ENCODE measurements at regions not wholly inside any gene's neighbourhood (a gene's known extent, or its start where the extent isn't known, plus 50 kb on each side); places are given as distances from the start of the nearest gene placed in this dataset.

DNA sequence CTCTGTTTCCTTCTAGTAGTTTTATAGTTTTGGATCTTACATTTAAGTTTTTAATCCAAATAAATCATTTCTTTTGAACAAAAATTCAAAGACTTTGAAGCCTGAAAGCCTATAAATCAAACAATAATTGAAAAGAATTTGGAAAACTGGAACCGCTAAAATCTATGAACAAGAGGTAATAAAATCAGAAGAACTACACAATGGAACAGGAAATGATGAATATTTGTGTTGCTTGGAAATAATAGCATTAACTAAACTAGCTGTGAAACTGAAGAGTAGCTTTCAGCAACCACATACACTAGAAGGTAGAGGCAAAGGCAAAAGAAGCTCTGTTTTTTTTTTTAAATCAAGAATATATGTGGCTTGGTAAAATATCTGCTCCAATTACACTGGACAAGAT lies 147.9 kb upstream of the ABI3BP start:
- TF ChIP-seq MYC (IDR thresholded peaks at IDR 0.05; ENCODE audit: borderline replicate concordance, low read length) (no peak), POLR2A (IDR thresholded peaks at IDR 0.05; ENCODE audit: low read length) (no peak), GATA3 (IDR thresholded peaks at IDR 0.05; ENCODE audit: borderline replicate concordance) (no peak), CTCF (IDR thresholded peaks at IDR 0.05) (no peak), EP300 (IDR thresholded peaks at IDR 0.05) (no peak), HDAC2 (IDR thresholded peaks at IDR 0.05) (no peak), CHD4 (IDR thresholded peaks at IDR 0.05; ENCODE audit: borderline replicate concordance) (no peak), ATOH8 (CRISPR knock-in tag; IDR thresholded peaks at IDR 0.05; ENCODE audit: low read depth) (no peak), MAFK (IDR thresholded peaks at IDR 0.05; ENCODE audit: partially characterized antibody) (no peak)
- TF ChIP-seq, protein P1, sequence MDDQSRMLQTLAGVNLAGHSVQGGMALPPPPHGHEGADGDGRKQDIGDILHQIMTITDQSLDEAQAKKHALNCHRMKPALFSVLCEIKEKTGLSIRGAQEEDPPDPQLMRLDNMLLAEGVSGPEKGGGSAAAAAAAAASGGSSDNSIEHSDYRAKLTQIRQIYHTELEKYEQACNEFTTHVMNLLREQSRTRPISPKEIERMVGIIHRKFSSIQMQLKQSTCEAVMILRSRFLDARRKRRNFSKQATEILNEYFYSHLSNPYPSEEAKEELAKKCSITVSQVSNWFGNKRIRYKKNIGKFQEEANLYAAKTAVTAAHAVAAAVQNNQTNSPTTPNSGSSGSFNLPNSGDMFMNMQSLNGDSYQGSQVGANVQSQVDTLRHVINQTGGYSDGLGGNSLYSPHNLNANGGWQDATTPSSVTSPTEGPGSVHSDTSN (IDR thresholded peaks at IDR 0.05) = no peak
- TF ChIP-seq, protein P2, sequence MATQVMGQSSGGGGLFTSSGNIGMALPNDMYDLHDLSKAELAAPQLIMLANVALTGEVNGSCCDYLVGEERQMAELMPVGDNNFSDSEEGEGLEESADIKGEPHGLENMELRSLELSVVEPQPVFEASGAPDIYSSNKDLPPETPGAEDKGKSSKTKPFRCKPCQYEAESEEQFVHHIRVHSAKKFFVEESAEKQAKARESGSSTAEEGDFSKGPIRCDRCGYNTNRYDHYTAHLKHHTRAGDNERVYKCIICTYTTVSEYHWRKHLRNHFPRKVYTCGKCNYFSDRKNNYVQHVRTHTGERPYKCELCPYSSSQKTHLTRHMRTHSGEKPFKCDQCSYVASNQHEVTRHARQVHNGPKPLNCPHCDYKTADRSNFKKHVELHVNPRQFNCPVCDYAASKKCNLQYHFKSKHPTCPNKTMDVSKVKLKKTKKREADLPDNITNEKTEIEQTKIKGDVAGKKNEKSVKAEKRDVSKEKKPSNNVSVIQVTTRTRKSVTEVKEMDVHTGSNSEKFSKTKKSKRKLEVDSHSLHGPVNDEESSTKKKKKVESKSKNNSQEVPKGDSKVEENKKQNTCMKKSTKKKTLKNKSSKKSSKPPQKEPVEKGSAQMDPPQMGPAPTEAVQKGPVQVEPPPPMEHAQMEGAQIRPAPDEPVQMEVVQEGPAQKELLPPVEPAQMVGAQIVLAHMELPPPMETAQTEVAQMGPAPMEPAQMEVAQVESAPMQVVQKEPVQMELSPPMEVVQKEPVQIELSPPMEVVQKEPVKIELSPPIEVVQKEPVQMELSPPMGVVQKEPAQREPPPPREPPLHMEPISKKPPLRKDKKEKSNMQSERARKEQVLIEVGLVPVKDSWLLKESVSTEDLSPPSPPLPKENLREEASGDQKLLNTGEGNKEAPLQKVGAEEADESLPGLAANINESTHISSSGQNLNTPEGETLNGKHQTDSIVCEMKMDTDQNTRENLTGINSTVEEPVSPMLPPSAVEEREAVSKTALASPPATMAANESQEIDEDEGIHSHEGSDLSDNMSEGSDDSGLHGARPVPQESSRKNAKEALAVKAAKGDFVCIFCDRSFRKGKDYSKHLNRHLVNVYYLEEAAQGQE (IDR thresholded peaks at IDR 0.05) = no peak
